ENCODE measurements at regions not wholly inside any gene's neighbourhood (a gene's known extent, or its start where the extent isn't known, plus 50 kb on each side); places are given as distances from the start of the nearest gene placed in this dataset.

DNA sequence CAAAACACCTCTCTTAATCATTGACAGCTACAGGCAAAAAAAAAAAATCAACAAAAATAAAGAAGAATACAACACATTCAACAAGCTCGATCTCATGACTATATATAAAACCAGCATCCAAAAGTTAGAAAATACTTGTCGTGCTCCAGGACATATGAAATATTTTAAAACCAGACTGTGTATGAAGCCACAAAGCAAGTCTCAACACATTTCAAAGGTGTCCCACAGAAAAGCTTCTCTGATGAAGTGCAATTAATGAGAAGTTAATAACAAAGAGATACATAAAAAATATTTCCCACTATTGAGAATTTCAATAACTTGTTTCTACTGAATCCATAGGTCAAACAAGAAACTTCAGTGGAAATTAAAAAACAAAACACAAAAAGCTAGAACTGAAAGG is 178.7 kb downstream of the PLK2 start:
- H3K9ac ChIP-seq (ENCODE audit: low read length) = no peak overlapping the region
- no peaks in the 10 kb centered on the region for H3K27me3 ChIP-seq (ENCODE audit: low read length)
- H3K4me1 ChIP-seq (ENCODE audit: insufficient read depth, low read length) = no peaks in the 10 kb centered on the region
- no peaks in the 10 kb centered on the region for H3K36me3 ChIP-seq (ENCODE audit: low read depth, low read length)
- ChIA-PET CTCF (no interaction called here), POLR2A (ENCODE audit: unreplicated experiment) (no interaction called here)
- H3K4me3 ChIP-seq (ENCODE audit: low read length) = no peak overlapping the region
- intact Hi-C loops (cut with micrococcal nuclease) = no loop called here
- ATAC-seq (no peak), DNase-seq (no peak)
- no TSS peak for BruUV-seq (replicated peaks)
- no peaks in the 10 kb centered on the region for H3K9me3 ChIP-seq (ENCODE audit: low read length)
- no peak for TF ChIP-seq EZH2 (IDR thresholded peaks at IDR 0.05; ENCODE audit: low read length, unreplicated experiment)
- TF ChIP-seq, protein P1, sequence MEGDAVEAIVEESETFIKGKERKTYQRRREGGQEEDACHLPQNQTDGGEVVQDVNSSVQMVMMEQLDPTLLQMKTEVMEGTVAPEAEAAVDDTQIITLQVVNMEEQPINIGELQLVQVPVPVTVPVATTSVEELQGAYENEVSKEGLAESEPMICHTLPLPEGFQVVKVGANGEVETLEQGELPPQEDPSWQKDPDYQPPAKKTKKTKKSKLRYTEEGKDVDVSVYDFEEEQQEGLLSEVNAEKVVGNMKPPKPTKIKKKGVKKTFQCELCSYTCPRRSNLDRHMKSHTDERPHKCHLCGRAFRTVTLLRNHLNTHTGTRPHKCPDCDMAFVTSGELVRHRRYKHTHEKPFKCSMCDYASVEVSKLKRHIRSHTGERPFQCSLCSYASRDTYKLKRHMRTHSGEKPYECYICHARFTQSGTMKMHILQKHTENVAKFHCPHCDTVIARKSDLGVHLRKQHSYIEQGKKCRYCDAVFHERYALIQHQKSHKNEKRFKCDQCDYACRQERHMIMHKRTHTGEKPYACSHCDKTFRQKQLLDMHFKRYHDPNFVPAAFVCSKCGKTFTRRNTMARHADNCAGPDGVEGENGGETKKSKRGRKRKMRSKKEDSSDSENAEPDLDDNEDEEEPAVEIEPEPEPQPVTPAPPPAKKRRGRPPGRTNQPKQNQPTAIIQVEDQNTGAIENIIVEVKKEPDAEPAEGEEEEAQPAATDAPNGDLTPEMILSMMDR (conservative IDR thresholded peaks at IDR 0.05; ENCODE audit: low read depth, low read length) = no peak
- TF ChIP-seq EZH2phosphoT487 (IDR thresholded peaks at IDR 0.05; ENCODE audit: borderline replicate concordance, low read length) = no peak
- no peaks in the 10 kb centered on the region for H4K20me1 ChIP-seq (ENCODE audit: low read length)
- H3F3A ChIP-seq (ENCODE audit: low read length, unreplicated experiment) = no peaks in the 10 kb centered on the region
- no peaks in the 10 kb centered on the region for H3K9me2 ChIP-seq (replicated peaks; ENCODE audit: low read length)
- H3K79me2 ChIP-seq (ENCODE audit: low read length) = no peaks in the 10 kb centered on the region
- H2AFZ ChIP-seq (ENCODE audit: low read length) = no peak overlapping the region
- H3K4me2 ChIP-seq (ENCODE audit: low read length) = no peak overlapping the region
- H3K27ac ChIP-seq (ENCODE audit: low read length) = no peak overlapping the region

DNA sequence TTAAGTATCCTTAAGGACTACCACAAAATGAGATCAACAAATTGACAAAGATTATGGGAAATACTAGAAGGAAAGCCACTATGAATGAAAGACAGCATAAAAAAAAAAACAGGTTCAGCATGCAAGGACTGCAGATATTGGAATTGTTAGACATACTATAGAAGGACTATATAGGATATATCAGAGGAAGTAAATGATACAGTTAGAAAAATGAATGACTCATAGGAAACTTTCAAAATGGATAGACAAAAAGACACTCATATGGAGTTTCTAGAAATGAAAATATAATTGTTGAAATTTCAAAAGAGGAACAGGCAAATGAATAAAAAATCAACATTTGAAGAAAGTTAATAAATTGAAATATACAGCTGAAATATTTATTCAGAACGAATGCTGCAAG is 180.6 kb downstream of the PLK2 start:
- H3K27me3 ChIP-seq (ENCODE audit: low read length) = no peaks in the 10 kb centered on the region
- POLR2A ChIA-PET (ENCODE audit: unreplicated experiment) = no interaction called here
- H3K4me1 ChIP-seq (ENCODE audit: insufficient read depth, low read length) = 0 out of 2 replicates have a peak, but pooled peaks cover 3% of the 10 kb centered on the region
- BruUV-seq (replicated peaks) = no TSS peak
- TF ChIP-seq EZH2phosphoT487 (IDR thresholded peaks at IDR 0.05; ENCODE audit: borderline replicate concordance, low read length) (no peak), EZH2 (IDR thresholded peaks at IDR 0.05; ENCODE audit: low read length, unreplicated experiment) (no peak)
- TF ChIP-seq, protein P1 (conservative IDR thresholded peaks at IDR 0.05; ENCODE audit: low read depth, low read length) = no peak
- H3K4me2 ChIP-seq (ENCODE audit: low read length) = no peak overlapping the region
- H3K9me3 ChIP-seq (ENCODE audit: low read length) = no peaks in the 10 kb centered on the region
- H3K27ac ChIP-seq (ENCODE audit: low read length) = no peak overlapping the region
- H3K36me3 ChIP-seq (ENCODE audit: low read depth, low read length) = no peaks in the 10 kb centered on the region
- H3K9ac ChIP-seq (ENCODE audit: low read length) = no peak overlapping the region
- no peak overlapping the region for H3K4me3 ChIP-seq (ENCODE audit: low read length)
- DNase-seq = no peak
- no peak for ATAC-seq
- CTCF ChIA-PET = no interaction called here
- intact Hi-C loops (cut with micrococcal nuclease) = no loop called here
- H3F3A ChIP-seq (ENCODE audit: low read length, unreplicated experiment) = no peaks in the 10 kb centered on the region
- no peaks in the 10 kb centered on the region for H3K9me2 ChIP-seq (replicated peaks; ENCODE audit: low read length)
- no peaks in the 10 kb centered on the region for H4K20me1 ChIP-seq (ENCODE audit: low read length)
- H3K79me2 ChIP-seq (ENCODE audit: low read length) = no peaks in the 10 kb centered on the region
- no peak overlapping the region for H2AFZ ChIP-seq (ENCODE audit: low read length)

DNA sequence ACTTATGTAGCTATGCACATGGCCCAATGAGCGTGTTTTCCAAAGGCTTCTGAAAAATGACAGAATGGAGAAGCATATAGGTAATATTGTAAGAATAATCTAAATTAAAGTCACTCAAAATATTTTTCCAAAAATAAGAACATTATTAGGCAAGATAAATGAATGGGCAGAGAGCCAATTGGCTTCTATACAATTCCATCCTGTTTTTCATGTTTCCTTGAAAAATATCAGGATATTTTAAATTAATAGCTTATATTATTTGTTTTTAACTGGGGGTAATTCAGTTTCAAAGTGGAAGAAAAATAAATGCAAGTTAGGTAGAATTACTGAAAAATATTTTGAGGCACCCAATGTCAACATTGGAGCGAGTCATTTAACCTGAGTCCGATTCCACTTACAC is 183.5 kb downstream of the PLK2 start:
- no peaks in the 10 kb centered on the region for H3F3A ChIP-seq (ENCODE audit: low read length, unreplicated experiment)
- no peak for ATAC-seq
- no peak overlapping the region for H3K4me2 ChIP-seq (ENCODE audit: low read length)
- TF ChIP-seq, protein P1 (conservative IDR thresholded peaks at IDR 0.05; ENCODE audit: low read depth, low read length) = no peak
- TF ChIP-seq EZH2 (IDR thresholded peaks at IDR 0.05; ENCODE audit: low read length, unreplicated experiment) = no peak
- TF ChIP-seq EZH2phosphoT487 (IDR thresholded peaks at IDR 0.05; ENCODE audit: borderline replicate concordance, low read length) = no peak
- no peaks in the 10 kb centered on the region for H3K9me3 ChIP-seq (ENCODE audit: low read length)
- no peaks in the 10 kb centered on the region for H3K79me2 ChIP-seq (ENCODE audit: low read length)
- no peaks in the 10 kb centered on the region for H3K9me2 ChIP-seq (replicated peaks; ENCODE audit: low read length)
- CTCF ChIA-PET = no interaction called here
- H3K9ac ChIP-seq (ENCODE audit: low read length) = no peak overlapping the region
- no peaks in the 10 kb centered on the region for H3K36me3 ChIP-seq (ENCODE audit: low read depth, low read length)
- no peak for DNase-seq
- H3K27me3 ChIP-seq (ENCODE audit: low read length) = no peaks in the 10 kb centered on the region
- no peak overlapping the region for H3K4me3 ChIP-seq (ENCODE audit: low read length)
- no peaks in the 10 kb centered on the region for H4K20me1 ChIP-seq (ENCODE audit: low read length)
- POLR2A ChIA-PET (ENCODE audit: unreplicated experiment) = no interaction called here
- no TSS peak for BruUV-seq (replicated peaks)
- H2AFZ ChIP-seq (ENCODE audit: low read length) = no peak overlapping the region
- H3K4me1 ChIP-seq (ENCODE audit: insufficient read depth, low read length) = peaks cover 8% of the 10 kb centered on the region; the same call in 1 of the 2 replicates
- H3K27ac ChIP-seq (ENCODE audit: low read length) = no peak overlapping the region
- intact Hi-C loops (cut with micrococcal nuclease) = no loop called here

Measured in PC-3 (cell line).